DOHH2 (cell line): ENCODE measurements at regions not wholly inside any gene's neighbourhood (a gene's known extent, or its start where the extent isn't known, plus 50 kb on each side); places are given as distances from the start of the nearest gene placed in this dataset.
"Not testable (repeated sequence)": the region's sequence is repeated elsewhere in the genome, so short reads cannot be mapped to it uniquely, and the experiment has no call there.

ENCODE experiments used
- CTCF ChIP-seq: fragments of 200-600 bp; sonication (generic); IDR thresholded peaks from one replicate; pipeline ENCODE4 v1.5.1; 2014; ENCODE audit warnings: antibody characterized with exemption, mild to moderate bottlenecking, low read depth, low read length; ENCODE audit not compliant: poor library complexity, severe bottlenecking
- EZH2phosphoT487 ChIP-seq: fragments of 200-600 bp; sonication (generic); IDR thresholded peaks from 2 replicates; pipeline ENCODE4 v1.6.1; 2017; ENCODE audit warnings: borderline replicate concordance, mild to moderate bottlenecking, antibody characterized with exemption, low read length, moderate library complexity, mixed read lengths

- not testable (repeated sequence) for TF ChIP-seq EZH2phosphoT487, CTCF
These were observed 86.9 kb upstream of the CTDP1 start for GRCh38 chr18:79592684-79593083.
